ENCODE measurements at regions not wholly inside any gene's neighbourhood (a gene's known extent, or its start where the extent isn't known, plus 50 kb on each side); places are given as distances from the start of the nearest gene placed in this dataset.

- no peak for TF ChIP-seq CTCF (IDR thresholded peaks at IDR 0.05 in 2 of 3, conservative IDR thresholded peaks at IDR 0.05 in 1 of 3; ENCODE audit: borderline replicate concordance in 1 of 3, insufficient read depth in 1 of 3, low read depth in 2 of 3, low read length in 2 of 3)
These were observed 330.9 kb upstream of the NOX3 start (continued) for GRCh38 chr6:155786528-155786927.

GRCh38 chr6:155782739-155783459 is 327.3 kb upstream of the NOX3 start:
- ChIA-PET RAD21 (ENCODE audit: low non-redundant PET in 1 of 2, low total read pairs in 2 of 2, uncharacterized antibody in 2 of 2, unreplicated experiment in 2 of 2) (no interaction called here), POLR2A (no interaction called here), CTCF (no interaction called here)
- Histone ChIP-seq H3K4me3 (replicated peaks in 1 of 2; ENCODE audit: low read depth in 1 of 2, low read length in 2 of 2) (no peak overlapping the region), H3K79me2 (ENCODE audit: insufficient read depth, low read length) (no peaks in the 10 kb centered on the region), H3K9ac (ENCODE audit: low read length) (peak overlapping the region; percentile 46; the same call in 1 of the 2 replicates), H4K20me1 (ENCODE audit: insufficient read depth) (no peaks in the 10 kb centered on the region), H3K4me1 (ENCODE audit: control insufficient read depth in 1 of 2, insufficient read depth in 2 of 2, low read length in 2 of 2) (peaks cover 29 to 32% of the 10 kb centered on the region in 2 experiments), H3K27ac (ENCODE audit: low read depth, low read length) (peak overlapping the region; percentile 85), H3K9me2 (ENCODE audit: insufficient read depth) (no peaks in the 10 kb centered on the region), H3K36me3 (ENCODE audit: control insufficient read depth in 1 of 2, insufficient read depth in 2 of 2, low read length in 2 of 2) (no peaks in the 10 kb centered on the region), H2AFZ (ENCODE audit: low read depth, low read length, poor library complexity, severe bottlenecking) (peak overlapping the region; percentile 94), H3K9me3 (ENCODE audit: control insufficient read depth in 1 of 2, insufficient read depth in 1 of 2, low read depth in 1 of 2, low read length in 2 of 2) (no peaks in the 10 kb centered on the region), H3K4me2 (ENCODE audit: low read length) (peak overlapping the region; percentile 65), H3K27me3 (ENCODE audit: insufficient read depth, low read length) (no peaks in the 10 kb centered on the region)
- TF ChIP-seq CBX3 (IDR thresholded peaks at IDR 0.05; ENCODE audit: low read depth), result 0 out of 2 replicates have a peak, but pooled peaks have one; percentile 10
- no peak for TF ChIP-seq MAX (IDR thresholded peaks at IDR 0.05)
- DNase-seq (ENCODE audit: low read depth, low spot score), result no peak
- no peak for ATAC-seq
- intact Hi-C loops (cut with micrococcal nuclease), result no loop called here
- BruUV-seq (replicated peaks), result TSS peak; percentile 50

GRCh38 chr6:155782320-155782731 is 326.7 kb upstream of the NOX3 start:
- Histone ChIP-seq H3K9me3 (ENCODE audit: control insufficient read depth in 1 of 2, insufficient read depth in 1 of 2, low read depth in 1 of 2, low read length in 2 of 2) (no peaks in the 10 kb centered on the region), H3K4me3 (replicated peaks in 1 of 2; ENCODE audit: low read depth in 1 of 2, low read length in 2 of 2) (peak overlapping the region in 1 of 2 experiments; percentile 28; a peak in 2 of 4 replicates), H3K4me1 (ENCODE audit: control insufficient read depth in 1 of 2, insufficient read depth in 2 of 2, low read length in 2 of 2) (peaks cover 29 to 32% of the 10 kb centered on the region in 2 experiments), H3K36me3 (ENCODE audit: control insufficient read depth in 1 of 2, insufficient read depth in 2 of 2, low read length in 2 of 2) (no peaks in the 10 kb centered on the region), H2AFZ (ENCODE audit: low read depth, low read length, poor library complexity, severe bottlenecking) (peak overlapping the region; percentile 94), H3K9me2 (ENCODE audit: insufficient read depth) (no peaks in the 10 kb centered on the region), H3K79me2 (ENCODE audit: insufficient read depth, low read length) (no peaks in the 10 kb centered on the region), H3K27me3 (ENCODE audit: insufficient read depth, low read length) (no peaks in the 10 kb centered on the region), H3K9ac (ENCODE audit: low read length) (peak overlapping the region; percentile 46), H3K4me2 (ENCODE audit: low read length) (peak overlapping the region; percentile 65), H3K27ac (ENCODE audit: low read depth, low read length) (peak overlapping the region; percentile 85), H4K20me1 (ENCODE audit: insufficient read depth) (no peaks in the 10 kb centered on the region)
- peak; percentile 95 for DNase-seq (ENCODE audit: low read depth, low spot score)
- ChIA-PET RAD21 (ENCODE audit: low non-redundant PET in 1 of 2, low total read pairs in 2 of 2, uncharacterized antibody in 2 of 2, unreplicated experiment in 2 of 2) (no interaction called here), CTCF (no interaction called here), POLR2A (no interaction called here)
- no TSS peak for BruUV-seq (replicated peaks)
- intact Hi-C loops (cut with micrococcal nuclease), result no loop called here
- ATAC-seq, result peak; percentile 94
- TF ChIP-seq RAD21 (IDR thresholded peaks at IDR 0.05; ENCODE audit: low read depth) (peak; percentile 44; the same call in 1 of the 2 replicates), ZNF274 (IDR thresholded peaks at IDR 0.05; ENCODE audit: low read depth, low read length) (no peak), JUND (IDR thresholded peaks at IDR 0.05) (peak; percentile 85), FOSL1 (IDR thresholded peaks at IDR 0.05; ENCODE audit: low read depth) (peak; percentile 84), EGR1 (IDR thresholded peaks at IDR 0.05; ENCODE audit: low read depth) (no peak), YY1 (IDR thresholded peaks at IDR 0.05; ENCODE audit: extremely low read depth, insufficient replicate concordance, low read depth, low read length) (no peak), SP1 (IDR thresholded peaks at IDR 0.05; ENCODE audit: low read depth) (peak; percentile 98), ZBTB33 (IDR thresholded peaks at IDR 0.05; ENCODE audit: extremely low read depth, insufficient replicate concordance, low read length) (peak; percentile 68)
